ENCODE measurements at regions not wholly inside any gene's neighbourhood (a gene's known extent, or its start where the extent isn't known, plus 50 kb on each side); places are given as distances from the start of the nearest gene placed in this dataset.

DNA sequence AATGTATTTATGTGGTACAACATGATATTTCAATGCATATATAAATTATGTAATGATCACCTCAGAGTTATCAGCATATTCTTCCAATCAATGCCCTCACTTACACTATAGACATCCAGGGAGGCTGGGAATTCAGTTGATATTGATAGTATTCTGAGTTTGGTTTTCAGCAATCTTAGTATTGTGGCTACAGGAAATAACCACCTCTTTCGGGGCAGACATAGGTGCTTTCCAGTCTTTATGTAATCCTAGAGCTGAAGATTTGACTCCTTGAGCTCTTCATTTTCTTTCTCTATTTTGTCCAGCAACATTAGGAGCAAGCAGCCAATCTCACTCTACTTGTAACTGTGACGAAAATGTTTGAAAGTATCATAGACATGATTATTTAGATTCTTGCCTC lies 712.7 kb upstream of the KIRREL3 start:
- Histone ChIP-seq H3K9ac (ENCODE audit: extremely low read depth, low read length, poor library complexity, severe bottlenecking) (no peak overlapping the region), H3K9me3 (ENCODE audit: control insufficient read depth, low read length) (no peaks in the 10 kb centered on the region), H3K4me3 (ENCODE audit: low read length) (no peak overlapping the region), H3K27me3 (ENCODE audit: control insufficient read depth, insufficient read depth, low read length, poor library complexity, severe bottlenecking) (no peaks in the 10 kb centered on the region), H3K4me1 (ENCODE audit: control insufficient read depth, insufficient read depth, low read length) (no peaks in the 10 kb centered on the region), H3K27ac (ENCODE audit: low read depth, low read length) (no peak overlapping the region), H3K36me3 (ENCODE audit: control insufficient read depth, insufficient read depth, low read length) (no peaks in the 10 kb centered on the region)
- Mint-ChIP-seq H3K36me3 (ENCODE audit: low read depth) (no peaks in the 10 kb centered on the region), H3K4me3 (no peak overlapping the region), H3K9me3 (no peaks in the 10 kb centered on the region), H3K4me1 (no peaks in the 10 kb centered on the region), H3K27ac (no peak overlapping the region), H3K27me3 (ENCODE audit: insufficient read depth) (no peaks in the 10 kb centered on the region)
- WGBS, 2 experiments (ENCODE audit: insufficient coverage in 1 of 2, insufficient read length in 1 of 2) = 87% methylated on average over 2 of the region's 2 CpGs; no CpG with 5 or more reads in 1 of the 2 experiments
- TF ChIP-seq CTCF (conservative IDR thresholded peaks at IDR 0.05) = no peak
- DNase-seq = no peak

GRCh38 chr11:127711748-127712147 lies 711.2 kb upstream of the KIRREL3 start:
- no peaks in the 10 kb centered on the region for H3K4me1 Mint-ChIP-seq
- Histone ChIP-seq H3K4me3 (ENCODE audit: low read length) (no peak overlapping the region), H3K27me3 (ENCODE audit: control insufficient read depth, insufficient read depth, low read length, poor library complexity, severe bottlenecking) (no peaks in the 10 kb centered on the region), H3K9me3 (ENCODE audit: control insufficient read depth, low read length) (no peaks in the 10 kb centered on the region), H3K27ac (ENCODE audit: low read depth, low read length) (no peak overlapping the region), H3K4me1 (ENCODE audit: control insufficient read depth, insufficient read depth, low read length) (no peaks in the 10 kb centered on the region), H3K9ac (ENCODE audit: extremely low read depth, low read length, poor library complexity, severe bottlenecking) (no peak overlapping the region), H3K36me3 (ENCODE audit: control insufficient read depth, insufficient read depth, low read length) (no peaks in the 10 kb centered on the region)
- no peak overlapping the region for H3K4me3 Mint-ChIP-seq
- TF ChIP-seq CTCF (conservative IDR thresholded peaks at IDR 0.05) = no peak
- no peaks in the 10 kb centered on the region for H3K36me3 Mint-ChIP-seq (ENCODE audit: low read depth)
- WGBS, 2 experiments (ENCODE audit: insufficient coverage in 1 of 2, insufficient read length in 1 of 2) = 93 to 98% methylated on average over 6 of the region's 6 CpGs
- H3K27ac Mint-ChIP-seq = no peak overlapping the region
- DNase-seq = no peak
- no peaks in the 10 kb centered on the region for H3K9me3 Mint-ChIP-seq
- no peaks in the 10 kb centered on the region for H3K27me3 Mint-ChIP-seq (ENCODE audit: insufficient read depth)

DNA sequence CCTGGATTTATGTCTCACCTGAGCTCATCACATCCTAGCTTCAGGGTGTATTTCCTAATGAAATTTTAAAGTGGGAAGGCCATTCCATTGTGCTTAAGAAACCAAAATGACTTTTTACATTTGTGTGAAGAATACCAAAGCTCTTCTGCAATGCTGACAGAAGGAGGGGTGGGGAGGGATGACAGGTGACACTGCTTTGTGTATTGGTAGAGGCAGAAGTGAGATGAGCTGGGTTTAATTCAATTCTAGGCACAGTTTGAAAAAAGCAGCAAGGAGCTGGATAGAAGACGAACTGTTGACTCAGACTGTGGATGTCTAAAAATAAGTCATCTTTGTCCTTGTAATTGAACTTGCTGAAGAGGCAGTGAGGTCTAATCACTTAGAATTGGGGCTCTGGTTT lies 710.3 kb upstream of the KIRREL3 start:
- DNase-seq = no peak
- Mint-ChIP-seq H3K36me3 (ENCODE audit: low read depth) (no peaks in the 10 kb centered on the region), H3K9me3 (no peaks in the 10 kb centered on the region), H3K27me3 (ENCODE audit: insufficient read depth) (no peaks in the 10 kb centered on the region), H3K4me3 (no peak overlapping the region), H3K27ac (no peak overlapping the region), H3K4me1 (no peaks in the 10 kb centered on the region)
- no peak overlapping the region for H3K9ac ChIP-seq (ENCODE audit: extremely low read depth, low read length, poor library complexity, severe bottlenecking)
- no peaks in the 10 kb centered on the region for H3K36me3 ChIP-seq (ENCODE audit: control insufficient read depth, insufficient read depth, low read length)
- 97 to 100% methylated on average over 1 of the region's 1 CpG for WGBS, 2 experiments (ENCODE audit: insufficient coverage in 1 of 2, insufficient read length in 1 of 2)
- H3K4me3 ChIP-seq (ENCODE audit: low read length) = no peak overlapping the region
- H3K27ac ChIP-seq (ENCODE audit: low read depth, low read length) = no peak overlapping the region
- H3K9me3 ChIP-seq (ENCODE audit: control insufficient read depth, low read length) = no peaks in the 10 kb centered on the region
- H3K27me3 ChIP-seq (ENCODE audit: control insufficient read depth, insufficient read depth, low read length, poor library complexity, severe bottlenecking) = no peaks in the 10 kb centered on the region
- TF ChIP-seq CTCF (conservative IDR thresholded peaks at IDR 0.05) = no peak
- H3K4me1 ChIP-seq (ENCODE audit: control insufficient read depth, insufficient read depth, low read length) = no peaks in the 10 kb centered on the region
